HG03460 (cell line): ENCODE measurements at regions not wholly inside any gene's neighbourhood (a gene's known extent, or its start where the extent isn't known, plus 50 kb on each side); places are given as distances from the start of the nearest gene placed in this dataset.
"Not testable (repeated sequence)": the region's sequence is repeated elsewhere in the genome, so short reads cannot be mapped to it uniquely, and the experiment has no call there.

ENCODE experiments used
- ATAC-seq: cut with Tn5 transposase; IDR thresholded peaks from one replicate; pipeline ENCODE4 v1.9.1; 2021; ENCODE audit not compliant: unreplicated experiment

DNA sequence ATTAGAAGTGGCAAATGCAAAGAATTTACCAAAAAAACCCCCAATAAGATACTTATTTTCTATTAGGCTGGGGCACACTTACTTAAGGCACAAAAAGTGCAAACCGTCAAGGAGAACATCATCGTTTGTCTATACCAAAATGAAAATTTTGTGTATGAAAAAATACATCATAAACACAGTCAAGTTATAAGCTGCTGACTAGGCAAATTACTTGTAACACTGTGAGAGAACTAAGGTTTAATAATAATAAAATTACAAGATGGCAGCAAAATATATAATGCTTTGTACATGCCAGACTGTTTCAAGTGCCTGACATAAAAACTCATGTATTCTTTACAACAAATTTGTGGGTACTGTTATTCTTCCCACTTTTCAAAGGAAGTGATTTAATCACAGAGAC lies 297.2 kb upstream of the CRBN start:
- no peak for ATAC-seq

GRCh38 chr3:3468596-3468995 lies 289.1 kb upstream of the CRBN start:
- ATAC-seq, result no peak

DNA sequence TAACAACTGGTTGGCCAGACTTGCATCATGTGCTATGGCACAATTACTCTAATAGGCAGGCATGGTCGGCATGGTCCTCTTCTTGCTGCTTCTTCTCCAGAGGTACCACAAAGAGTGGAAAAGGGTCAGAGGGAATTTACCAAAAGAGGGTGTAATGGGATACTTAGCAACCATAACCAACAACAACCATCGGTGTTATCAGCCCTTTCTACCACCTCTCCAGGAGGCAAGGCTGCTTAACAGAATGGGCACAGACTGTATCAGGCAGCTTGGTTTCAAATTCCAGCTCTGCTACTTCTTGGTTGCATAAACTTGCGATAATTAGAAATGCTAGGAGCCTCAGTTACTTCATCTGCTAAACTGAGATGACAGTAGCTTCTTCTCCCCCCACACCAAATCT lies 284.6 kb upstream of the CRBN start:
- ATAC-seq, result no peak

DNA sequence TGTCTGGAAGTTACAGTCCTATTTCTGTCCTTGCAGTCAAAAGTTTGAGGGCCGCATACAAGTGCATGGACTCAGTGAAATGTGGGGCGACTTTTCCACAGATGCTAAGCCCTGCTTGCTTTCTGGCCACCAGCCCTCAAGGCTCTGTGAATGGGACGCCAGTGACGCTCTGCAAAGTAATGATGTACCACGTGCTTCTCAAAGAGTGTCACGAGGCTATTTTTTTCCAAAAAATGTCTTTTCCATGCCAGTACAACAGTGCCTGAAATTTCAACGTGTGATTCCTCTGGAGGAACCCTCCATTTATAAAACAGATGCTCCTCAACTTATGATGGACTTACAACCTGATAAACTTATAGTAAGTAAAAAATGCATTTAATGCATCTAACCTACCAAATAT lies 281.8 kb upstream of the CRBN start:
- no peak for ATAC-seq

DNA sequence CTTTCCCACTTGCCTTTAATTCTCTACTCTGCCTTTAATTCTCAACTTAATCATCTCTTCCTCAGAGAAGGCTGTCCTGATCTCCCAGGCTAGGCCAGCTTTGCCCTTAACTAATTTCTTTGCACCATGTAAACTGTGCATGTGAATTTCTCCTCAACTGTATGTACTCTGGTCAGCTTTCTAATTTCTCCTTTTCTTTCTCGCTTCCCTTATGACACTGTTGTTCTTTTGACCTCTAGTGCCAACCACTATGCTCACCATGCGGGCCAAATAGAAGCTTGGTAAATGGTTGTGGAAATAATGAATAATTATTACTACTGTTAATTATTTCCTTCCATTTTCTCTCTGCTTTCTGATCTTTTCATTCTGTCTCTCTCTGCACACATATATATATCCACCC lies 269.0 kb upstream of the CRBN start:
- ATAC-seq, result no peak

- ATAC-seq, result no peak
These were observed 268.1 kb upstream of the CRBN start for GRCh38 chr3:3447641-3448040.

GRCh38 chr3:3446251-3446650 lies 266.8 kb upstream of the CRBN start:
- ATAC-seq, result no peak

DNA sequence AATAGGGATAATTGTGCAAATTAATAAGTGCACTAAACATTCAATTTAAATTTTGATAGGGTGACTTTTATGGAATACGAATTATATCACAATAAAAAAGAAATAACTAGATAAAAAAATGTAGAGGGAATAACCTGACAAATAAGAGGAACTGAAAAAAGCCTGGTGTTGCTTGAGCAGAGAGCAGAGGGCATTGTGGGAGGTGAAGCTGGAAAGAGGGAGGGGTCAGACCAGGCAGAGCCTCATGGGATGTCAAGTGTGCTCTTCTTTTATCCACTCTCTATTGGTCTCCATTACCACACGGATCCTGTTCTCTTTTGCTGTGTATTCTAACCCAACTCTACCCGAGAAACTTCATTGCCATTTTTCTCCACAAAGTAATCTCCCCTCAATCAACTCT lies 264.0 kb upstream of the CRBN start:
- ATAC-seq, result no peak

DNA sequence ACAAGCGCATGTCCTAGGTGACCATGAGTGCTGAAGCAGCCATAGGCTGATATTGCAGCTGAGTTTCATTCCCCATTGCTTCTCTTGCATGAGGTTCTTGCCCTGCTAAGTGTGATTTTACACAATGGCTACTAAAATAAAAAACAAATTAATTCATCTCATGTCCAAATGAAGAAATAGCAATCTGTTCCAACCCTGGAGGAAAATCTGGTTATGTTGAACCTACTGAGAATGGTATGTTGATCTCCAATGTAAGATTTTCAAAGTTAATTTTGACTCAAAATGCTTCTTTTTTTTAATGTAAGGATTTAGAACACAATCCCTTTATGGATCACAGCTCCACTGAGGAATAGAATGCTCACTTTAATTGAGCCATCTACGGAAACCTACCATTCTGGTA lies 254.2 kb upstream of the CRBN start:
- ATAC-seq, result no peak

- no peak for ATAC-seq
These were observed 250.3 kb upstream of the CRBN start for GRCh38 chr3:3429841-3430240.

DNA sequence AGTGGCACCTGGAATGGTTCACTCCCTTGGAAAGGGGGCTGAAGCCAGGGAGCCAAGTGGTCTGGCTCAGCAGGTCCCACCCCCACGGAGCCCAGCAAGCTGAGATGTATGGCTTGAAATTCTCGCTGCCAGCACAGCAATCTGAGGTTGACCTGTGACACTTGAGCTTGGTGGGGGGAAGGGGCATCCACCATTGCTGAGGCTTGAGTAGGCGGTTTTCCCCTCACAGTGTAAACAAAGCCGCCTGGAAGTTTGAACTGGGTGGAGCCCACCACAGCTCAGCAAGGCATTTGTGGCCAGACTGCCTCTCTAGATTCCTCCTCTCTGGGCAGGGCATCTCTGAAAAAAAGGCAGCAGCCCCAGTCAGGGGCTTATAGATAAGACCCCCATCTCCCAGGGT lies 228.2 kb upstream of the CRBN start:
- not testable (repeated sequence) for ATAC-seq

DNA sequence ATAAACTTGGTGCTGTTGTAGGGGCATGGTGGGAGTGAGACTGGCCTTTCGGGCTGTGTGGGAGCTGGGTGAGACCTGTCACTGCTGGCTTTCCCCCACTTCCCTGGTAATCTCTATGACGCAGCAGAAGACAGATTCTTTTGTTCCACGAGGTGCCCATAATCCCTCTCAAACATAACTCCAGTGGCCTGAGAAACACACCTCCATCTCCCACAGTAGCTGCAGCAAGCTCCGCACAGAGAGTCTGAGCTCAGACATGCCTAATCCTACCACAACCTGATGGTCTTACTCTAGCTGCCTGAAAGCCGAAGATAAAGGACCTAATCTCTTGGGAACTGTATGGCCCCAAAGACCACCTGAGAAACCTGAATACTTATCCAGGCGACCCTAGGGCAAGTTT lies 225.6 kb upstream of the CRBN start:
- ATAC-seq, result no peak

DNA sequence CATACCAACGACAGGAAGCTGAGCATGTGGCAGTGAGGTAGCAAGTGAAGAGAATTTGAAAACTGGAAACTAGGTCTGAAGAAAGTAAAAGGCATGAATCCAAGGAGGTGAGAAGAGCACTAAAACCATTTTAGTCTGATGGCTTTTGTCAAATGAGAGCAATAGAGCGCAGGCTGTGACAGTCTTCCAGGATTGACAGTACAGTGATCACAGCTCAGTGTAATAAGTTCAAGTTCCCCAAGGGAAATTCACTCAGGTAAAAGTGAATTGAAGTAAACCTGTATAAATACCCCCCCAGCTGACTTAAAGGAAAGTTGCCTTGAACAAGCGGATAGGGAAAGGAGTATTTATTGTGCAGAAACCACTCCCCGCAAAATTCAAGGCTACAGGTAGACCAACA lies 224.2 kb upstream of the CRBN start:
- no peak for ATAC-seq

DNA sequence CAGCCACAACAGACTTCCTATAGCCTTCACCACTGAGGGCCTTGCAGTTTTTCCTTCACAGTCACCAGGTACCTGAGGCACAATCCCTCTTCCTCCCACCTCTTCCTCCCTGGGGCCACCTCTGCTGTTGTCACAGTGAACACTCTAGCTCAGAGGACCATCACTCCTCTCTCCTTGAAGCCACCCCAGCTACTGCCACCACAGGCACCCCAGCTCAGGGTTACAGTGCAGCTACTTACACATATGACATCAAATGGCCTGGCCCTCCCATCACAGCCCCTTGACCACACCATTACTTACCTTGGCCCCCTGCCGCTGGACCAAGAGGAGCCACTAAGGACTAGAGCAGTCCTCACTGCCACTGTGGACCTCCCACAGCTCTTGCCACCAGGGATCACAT lies 213.5 kb upstream of the CRBN start:
- ATAC-seq, result no peak

DNA sequence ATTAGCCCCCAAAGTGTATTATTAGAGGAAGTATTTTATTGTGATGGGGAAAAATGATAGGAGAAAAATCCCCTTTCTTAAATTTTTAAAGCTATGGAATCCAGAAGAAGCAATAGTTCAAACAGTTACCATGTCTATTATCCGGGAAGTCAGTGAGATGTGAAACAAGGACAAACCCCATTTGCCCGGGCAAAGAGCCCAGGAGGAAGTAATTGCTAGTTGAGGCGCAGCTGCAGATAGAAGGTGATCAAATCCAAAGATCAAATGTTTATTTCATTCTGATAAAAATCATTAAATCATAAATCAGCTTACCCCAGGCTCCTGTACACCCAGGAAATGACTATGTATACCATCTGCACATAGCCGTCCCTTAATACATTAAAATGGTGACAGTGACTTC lies 204.0 kb upstream of the CRBN start:
- ATAC-seq, result no peak

- no peak for ATAC-seq
These were observed 192.8 kb upstream of the CRBN start for GRCh38 chr3:3372210-3372777.

GRCh38 chr3:3368306-3368705 lies 188.8 kb upstream of the CRBN start:
- ATAC-seq, result no peak

- no peak for ATAC-seq
These were observed 186.9 kb upstream of the CRBN start for GRCh38 chr3:3366386-3366785.

- ATAC-seq, result no peak
These were observed 186.2 kb upstream of the CRBN start for GRCh38 chr3:3365716-3366115.

GRCh38 chr3:3356846-3357245 lies 177.4 kb upstream of the CRBN start:
- ATAC-seq, result no peak

DNA sequence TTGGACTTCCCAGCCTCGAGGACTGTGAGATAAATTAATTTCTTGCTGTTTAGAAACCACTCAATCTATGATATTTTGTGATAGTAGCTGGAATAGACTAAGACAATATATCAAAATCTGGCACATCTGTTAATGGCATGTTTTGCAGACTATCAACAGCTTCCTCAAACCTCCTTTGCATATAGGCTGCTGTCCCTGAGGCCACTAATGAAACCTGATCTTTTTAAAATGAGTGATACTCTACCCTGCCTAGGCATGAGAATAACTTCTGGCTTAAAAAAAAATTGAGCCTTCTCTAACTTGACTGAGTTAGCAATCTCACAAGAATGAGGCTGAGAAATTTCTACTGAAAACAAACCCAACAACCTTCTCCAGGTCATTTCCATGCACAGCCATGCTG lies 176.0 kb upstream of the CRBN start:
- no peak for ATAC-seq

GRCh38 chr3:3353153-3353552 lies 173.7 kb upstream of the CRBN start:
- ATAC-seq, result peak; percentile 58

DNA sequence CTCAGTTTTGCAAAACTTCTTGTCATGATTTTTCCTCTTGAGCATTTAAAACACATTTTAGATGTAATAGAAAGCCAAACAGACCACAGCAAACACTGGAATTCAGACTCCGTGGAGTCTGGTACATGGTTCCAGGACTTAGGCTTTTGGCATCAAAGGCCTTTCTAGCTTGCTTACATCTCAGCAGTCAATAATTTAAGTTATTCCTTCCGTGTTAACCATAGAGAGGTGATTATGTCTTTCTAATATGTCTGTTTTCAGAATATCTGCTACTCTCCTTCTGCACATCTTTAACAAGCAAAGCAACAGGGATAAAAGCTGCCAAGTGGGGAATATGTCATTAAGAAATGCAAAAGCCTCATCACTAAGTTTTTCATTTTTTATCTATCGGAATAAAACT lies 171.7 kb upstream of the CRBN start:
- ATAC-seq, result no peak

DNA sequence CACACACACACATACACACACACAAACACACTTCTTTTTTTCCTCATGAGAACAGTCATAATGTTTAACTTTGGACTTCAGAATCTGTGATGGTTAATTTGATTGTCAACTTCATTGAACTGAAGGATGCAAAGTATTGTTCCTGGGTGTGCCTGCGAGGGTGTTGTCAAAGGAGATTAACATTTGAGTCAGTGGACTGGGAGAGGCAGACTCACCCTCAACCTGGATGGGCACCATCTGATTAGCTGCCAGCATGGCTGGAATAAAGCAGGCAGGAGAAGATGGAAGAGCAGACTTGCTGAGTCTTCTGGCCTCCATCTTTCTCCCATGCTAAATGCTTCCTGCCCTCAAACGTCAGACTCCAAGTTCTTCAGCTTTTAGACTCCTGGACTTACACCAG lies 167.6 kb upstream of the CRBN start:
- not testable (repeated sequence) for ATAC-seq
